CD4-positive, alpha-beta T cell (primary cell): ENCODE measurements at regions not wholly inside any gene's neighbourhood (a gene's known extent, or its start where the extent isn't known, plus 50 kb on each side); places are given as distances from the start of the nearest gene placed in this dataset.
"Not testable (repeated sequence)": the region's sequence is repeated elsewhere in the genome, so short reads cannot be mapped to it uniquely, and the experiment has no call there.

Experiments used
- ATAC-seq: fragments of 200-7000 bp; cut with Tn5 transposase; one replicate; pipeline ENCODE4 v1.10.0; 2022; ENCODE audit warnings: mild to moderate bottlenecking; ENCODE audit not compliant: poor library complexity
- CTCF ChIA-PET: fragments of 350-600 bp; sonication (Branson Sonifier 250); formaldehyde crosslinking; loops from one replicate; lab custom pipeline; 2021; ENCODE audit warnings: antibody characterized with exemption, inconsistent platforms; lab: Charles Lee
- POLR2A ChIA-PET: fragments of 350-600 bp; sonication (Branson Sonifier 250); formaldehyde crosslinking; loops from one replicate; lab custom pipeline; 2021; ENCODE audit warnings: antibody characterized with exemption, inconsistent platforms; lab: Charles Lee
- DNase-seq, 14 experiments: peaks; one replicate each; pipeline ENCODE4 v3.0.0-alpha.2; 2013 to 2020; ENCODE audit warnings: mixed read lengths in 2 of 14
- H3K27ac ChIP-seq, 2 donors: one replicate each; pipeline versions ENCODE4 v1.5.1 to v1.7.0; 2013; ENCODE audit warnings: low read length in 2 of 2, low read depth in 1 of 2, mild to moderate bottlenecking in 1 of 2
- H3K27me3 ChIP-seq, 2 experiments: 1 replicate in 1 of 2; 2 replicates in 1 of 2; pipeline versions ENCODE4 v1.6.1 to v1.7.0; 2013; ENCODE audit warnings: low read length in 2 of 2, control low read depth in 1 of 2, mild to moderate bottlenecking in 1 of 2, moderate library complexity in 1 of 2; ENCODE audit not compliant: insufficient read depth in 2 of 2, control insufficient read depth in 1 of 2
- H3K36me3 ChIP-seq: one replicate; pipeline ENCODE4 v1.6.1; 2013; ENCODE audit warnings: low read length, control low read depth; ENCODE audit not compliant: insufficient read depth
- H3K4me1 ChIP-seq: one replicate; pipeline ENCODE4 v1.6.1; 2013; ENCODE audit warnings: low read length, control low read depth; ENCODE audit not compliant: insufficient read depth
- H3K4me3 ChIP-seq: one replicate; pipeline ENCODE4 v1.5.1; 2013; ENCODE audit warnings: mild to moderate bottlenecking, low read length, moderate library complexity
- H3K9me3 ChIP-seq, 2 experiments: 1 replicate in 1 of 2; 2 replicates in 1 of 2; pipeline versions ENCODE4 v1.6.1 to v1.7.0; 2013; ENCODE audit warnings: low read length in 2 of 2, mild to moderate bottlenecking in 2 of 2, control low read depth in 1 of 2, moderate library complexity in 1 of 2; ENCODE audit not compliant: control insufficient read depth in 1 of 2, insufficient read depth in 1 of 2
- H3K27ac Mint-ChIP-seq: one replicate; pipeline ENCODE4 v1.8.0; 2020; ENCODE audit warnings: mixed read lengths
- H3K27me3 Mint-ChIP-seq: one replicate; pipeline ENCODE4 v1.8.0; 2021; ENCODE audit warnings: mixed read lengths
- H3K36me3 Mint-ChIP-seq: one replicate; pipeline ENCODE4 v1.8.0; 2021; ENCODE audit warnings: low read depth, mixed read lengths
- H3K4me1 Mint-ChIP-seq: one replicate; pipeline ENCODE4 v1.8.0; 2021; ENCODE audit warnings: low read depth, mixed read lengths
- H3K4me3 Mint-ChIP-seq: one replicate; pipeline ENCODE4 v1.8.0; 2020; ENCODE audit warnings: mild to moderate bottlenecking, mixed read lengths
- H3K9me3 Mint-ChIP-seq: one replicate; pipeline ENCODE4 v1.8.0; 2020; ENCODE audit warnings: mixed read lengths
- CTCF ChIP-seq: fragments of 200-600 bp; IDR thresholded peaks from one replicate; pipeline ENCODE4 v1.8.0; 2022; ENCODE audit warnings: antibody characterized with exemption, mild to moderate bottlenecking
- intact Hi-C, 2 experiments: fragments of 100-400 bp; cut with DNase I in 1 of 2; cut with micrococcal nuclease in 1 of 2; formaldehyde crosslinking; loops; one replicate each; pipeline versions ENCODE4 v1.15.1 to v1.9.0; 2023 to 2025; cut with DNase I, micrococcal nuclease

- POLR2A ChIA-PET = no interaction called here
Observed at GRCh38 chr4:134627366-134627765, 425.8 kb upstream of the PABPC4L start.

GRCh38 chr4:134624365-134624764 is 422.8 kb upstream of the PABPC4L start:
- Histone ChIP-seq H3K27ac (no peak overlapping the region), H3K4me3 (no peak overlapping the region), H3K4me1 (no peaks in the 10 kb centered on the region), H3K27me3 (no peaks in the 10 kb centered on the region), H3K36me3 (no peaks in the 10 kb centered on the region), H3K9me3 (peaks cover 0 to 9% of the 10 kb centered on the region in 2 experiments)
- ATAC-seq (no peak), DNase-seq (no peak)
- no peaks in the 10 kb centered on the region for H3K36me3 Mint-ChIP-seq
- H3K27ac Mint-ChIP-seq = no peak overlapping the region
- ChIA-PET CTCF (no interaction called here), POLR2A (no interaction called here)
- TF ChIP-seq CTCF = no peak
- H3K9me3 Mint-ChIP-seq = peaks cover 5% of the 10 kb centered on the region
- H3K4me1 Mint-ChIP-seq = no peaks in the 10 kb centered on the region
- no peaks in the 10 kb centered on the region for H3K27me3 Mint-ChIP-seq
- intact Hi-C loops = no loop called here
- no peak overlapping the region for H3K4me3 Mint-ChIP-seq

More at GRCh38 chr4:134627366-134627765, 425.8 kb upstream of the PABPC4L start:
- Histone ChIP-seq H3K27me3 (no peaks in the 10 kb centered on the region), H3K4me1 (no peaks in the 10 kb centered on the region), H3K9me3 (peaks cover 3 to 15% of the 10 kb centered on the region in 2 experiments), H3K4me3 (no peak overlapping the region), H3K27ac (no peak overlapping the region), H3K36me3 (no peaks in the 10 kb centered on the region)
- Mint-ChIP-seq H3K9me3 (peaks cover 5% of the 10 kb centered on the region), H3K36me3 (no peaks in the 10 kb centered on the region), H3K27ac (no peak overlapping the region), H3K4me1 (no peaks in the 10 kb centered on the region), H3K4me3 (no peak overlapping the region), H3K27me3 (no peaks in the 10 kb centered on the region)
- no peak for ATAC-seq
- intact Hi-C loops = no loop called here
- no peak for DNase-seq
- TF ChIP-seq CTCF = no peak
- CTCF ChIA-PET = interaction anchor here (1.4 kb wide), 1 partner anchor 9 kb away, joined by 3 read pairs; no protein-coding TSS in a partner anchor

- H3K27me3 ChIP-seq, H3K36me3 ChIP-seq, intact Hi-C loops, ATAC-seq, H3K4me1 ChIP-seq, H3K27ac ChIP-seq, H3K4me1 Mint-ChIP-seq, DNase-seq, POLR2A ChIA-PET, H3K9me3 Mint-ChIP-seq, H3K9me3 ChIP-seq, H3K27me3 Mint-ChIP-seq, H3K27ac Mint-ChIP-seq, H3K4me3 ChIP-seq, H3K4me3 Mint-ChIP-seq, H3K36me3 Mint-ChIP-seq, CTCF ChIA-PET: not testable (repeated sequence)
Observed at GRCh38 chr4:134622626-134623575, 421.3 kb upstream of the PABPC4L start.
